Trophoblast cell (in vitro differentiated cells and primary cell): ENCODE measurements at regions not wholly inside any gene's neighbourhood (a gene's known extent, or its start where the extent isn't known, plus 50 kb on each side); places are given as distances from the start of the nearest gene placed in this dataset.

ENCODE experiments used
- DNase-seq, 2 donors: peaks; one replicate each; pipeline ENCODE4 v3.0.0-alpha.2; 2016
- H2AFZ ChIP-seq: 2 replicates; pipeline ENCODE4 v1.6.1; 2013; ENCODE audit warnings: low read length, moderate library complexity, mild to moderate bottlenecking; ENCODE audit not compliant: insufficient read depth, poor library complexity
- H2AK5ac ChIP-seq: 2 replicates; pipeline ENCODE4 v1.6.1; 2013; ENCODE audit warnings: mild to moderate bottlenecking, low read length
- H2BK120ac ChIP-seq: 2 replicates; pipeline ENCODE4 v1.6.1; 2013; ENCODE audit warnings: low read length, mild to moderate bottlenecking, moderate library complexity; ENCODE audit not compliant: insufficient read depth, poor library complexity
- H2BK12ac ChIP-seq: 2 replicates; pipeline ENCODE4 v1.6.1; 2013; ENCODE audit warnings: mild to moderate bottlenecking, low read length, moderate library complexity
- H2BK5ac ChIP-seq: 2 replicates; pipeline ENCODE4 v1.6.1; 2013; ENCODE audit warnings: low read length, low read depth, moderate library complexity, mild to moderate bottlenecking; ENCODE audit not compliant: poor library complexity
- H3K14ac ChIP-seq: 2 replicates; pipeline ENCODE4 v1.6.1; 2013; ENCODE audit warnings: mild to moderate bottlenecking, low read length
- H3K18ac ChIP-seq: 2 replicates; pipeline ENCODE4 v1.6.1; 2013; ENCODE audit warnings: mild to moderate bottlenecking, low read length
- H3K23ac ChIP-seq: 2 replicates; pipeline ENCODE4 v1.6.1; 2013; ENCODE audit warnings: low read length
- H3K27ac ChIP-seq: 2 replicates; pipeline ENCODE4 v1.5.1; 2013; ENCODE audit warnings: low read depth, mild to moderate bottlenecking, inconsistent platforms, low read length, moderate library complexity
- H3K27me3 ChIP-seq: 2 replicates; pipeline ENCODE4 v1.6.1; 2013; ENCODE audit warnings: inconsistent platforms, mild to moderate bottlenecking, low read length, moderate library complexity; ENCODE audit not compliant: insufficient read depth
- H3K36me3 ChIP-seq, 2 experiments: 1 replicate in 1 of 2; 2 replicates in 1 of 2; pipeline ENCODE4 v1.6.1; 2013; ENCODE audit warnings: low read length in 2 of 2, mild to moderate bottlenecking in 2 of 2, moderate library complexity in 1 of 2; ENCODE audit not compliant: insufficient read depth in 2 of 2, control insufficient read depth in 1 of 2
- H3K4ac ChIP-seq: 2 replicates; pipeline ENCODE4 v1.6.1; 2013; ENCODE audit warnings: low read depth, mild to moderate bottlenecking, low read length, moderate library complexity
- H3K4me1 ChIP-seq, 2 experiments: 1 replicate in 1 of 2; 2 replicates in 1 of 2; pipeline ENCODE4 v1.6.1; 2013; ENCODE audit warnings: low read length in 2 of 2, mild to moderate bottlenecking in 2 of 2, moderate library complexity in 1 of 2; ENCODE audit not compliant: insufficient read depth in 2 of 2, control insufficient read depth in 1 of 2
- H3K4me2 ChIP-seq: 2 replicates; pipeline ENCODE4 v1.6.1; 2013; ENCODE audit warnings: inconsistent platforms, mild to moderate bottlenecking, low read length, moderate library complexity
- H3K4me3 ChIP-seq: 2 replicates; pipeline ENCODE4 v1.5.1; 2013; ENCODE audit warnings: mild to moderate bottlenecking, low read depth, low read length, inconsistent platforms
- H3K79me1 ChIP-seq: one replicate; pipeline ENCODE4 v1.6.1; 2013; ENCODE audit warnings: low read length
- H3K79me2 ChIP-seq: 2 replicates; pipeline ENCODE4 v1.6.1; 2013; ENCODE audit warnings: low read length, mild to moderate bottlenecking; ENCODE audit not compliant: control insufficient read depth, insufficient read depth, poor library complexity
- H3K9ac ChIP-seq: 2 replicates; pipeline ENCODE4 v1.6.1; 2013; ENCODE audit warnings: mild to moderate bottlenecking, low read length
- H3K9me3 ChIP-seq: 2 replicates; pipeline ENCODE4 v1.6.1; 2013; ENCODE audit warnings: low read depth, mild to moderate bottlenecking, control low read depth, inconsistent platforms, low read length; ENCODE audit not compliant: insufficient read depth
- H4K12ac ChIP-seq: 2 replicates; pipeline ENCODE4 v1.6.1; 2013; ENCODE audit warnings: low read depth, mild to moderate bottlenecking, low read length, moderate library complexity
- H4K8ac ChIP-seq: 2 replicates; pipeline ENCODE4 v1.6.1; 2013; ENCODE audit warnings: low read depth, mild to moderate bottlenecking, low read length, moderate library complexity
- H4K91ac ChIP-seq: one replicate; pipeline ENCODE4 v1.6.1; 2013; ENCODE audit warnings: low read depth, mild to moderate bottlenecking, low read length, moderate library complexity
- WGBS: extraction: QIAGEN DNeasy Blood & Tissue Kit; methylation state at CpG from one replicate; pipeline ENCODE4 v1.1.7; 2013; ENCODE audit warnings: missing lambda C conversion rate; ENCODE audit not compliant: insufficient read length, insufficient coverage; ENCODE audit errors: extremely low coverage; 5-methylcytosine and 5-hydroxymethylcytosine counted together

- no peak overlapping the region for H2BK12ac ChIP-seq
- no CpG with 5 or more reads among the region's 4 CpGs for WGBS
- H2BK5ac ChIP-seq, result no peak overlapping the region
- no peak overlapping the region for H3K4me2 ChIP-seq
- H3K23ac ChIP-seq, result no peak overlapping the region
- H3K9me3 ChIP-seq, result no peaks in the 10 kb centered on the region
- no peaks in the 10 kb centered on the region for H3K79me1 ChIP-seq
- H3K14ac ChIP-seq, result no peak overlapping the region
- no peak overlapping the region for H4K91ac ChIP-seq
- no peak overlapping the region for H2AFZ ChIP-seq
- H3K4me3 ChIP-seq, result no peak overlapping the region
- H3K4ac ChIP-seq, result no peak overlapping the region
- no peaks in the 10 kb centered on the region for H3K79me2 ChIP-seq
- H2BK120ac ChIP-seq, result no peak overlapping the region
- no peaks in the 10 kb centered on the region for H3K36me3 ChIP-seq
- H3K27ac ChIP-seq, result no peak overlapping the region
- H3K9ac ChIP-seq, result no peak overlapping the region
- no peaks in the 10 kb centered on the region for H3K4me1 ChIP-seq
- no peaks in the 10 kb centered on the region for H3K27me3 ChIP-seq
- H3K18ac ChIP-seq, result no peak overlapping the region
- no peak overlapping the region for H4K12ac ChIP-seq
- no peak overlapping the region for H4K8ac ChIP-seq
- no peak overlapping the region for H2AK5ac ChIP-seq
- peak; percentile 85 to 95 for DNase-seq
Observed at GRCh38 chr13:73261739-73262216, 203.0 kb downstream of the KLF5 start.

GRCh38 chr13:73259061-73260017, 200.5 kb downstream of the KLF5 start:
- WGBS, result no CpG with 5 or more reads among the region's 14 CpGs
- Histone ChIP-seq H2BK12ac (no peak overlapping the region), H2AFZ (no peak overlapping the region), H3K4me3 (no peak overlapping the region), H2BK5ac (no peak overlapping the region), H3K79me1 (peaks cover 2% of the 10 kb centered on the region), H3K18ac (no peak overlapping the region), H4K12ac (no peak overlapping the region), H3K27ac (no peak overlapping the region), H4K91ac (no peak overlapping the region), H3K4me1 (no peaks in the 10 kb centered on the region), H3K36me3 (no peaks in the 10 kb centered on the region), H3K9me3 (no peaks in the 10 kb centered on the region), H3K23ac (no peak overlapping the region), H2BK120ac (no peak overlapping the region), H3K4me2 (no peak overlapping the region), H3K79me2 (no peaks in the 10 kb centered on the region), H3K27me3 (no peaks in the 10 kb centered on the region), H3K9ac (no peak overlapping the region), H4K8ac (no peak overlapping the region), H3K14ac (no peak overlapping the region), H2AK5ac (no peak overlapping the region), H3K4ac (no peak overlapping the region)
- DNase-seq, result no peak

GRCh38 chr13:73258406-73258805, 199.6 kb downstream of the KLF5 start:
- H3K4ac ChIP-seq, result no peak overlapping the region
- no peak overlapping the region for H2AFZ ChIP-seq
- no peaks in the 10 kb centered on the region for H3K4me1 ChIP-seq
- H2BK12ac ChIP-seq, result no peak overlapping the region
- no peaks in the 10 kb centered on the region for H3K27me3 ChIP-seq
- no peak overlapping the region for H3K4me2 ChIP-seq
- H3K14ac ChIP-seq, result no peak overlapping the region
- no peak overlapping the region for H3K9ac ChIP-seq
- H2BK120ac ChIP-seq, result no peak overlapping the region
- H3K4me3 ChIP-seq, result no peak overlapping the region
- H2BK5ac ChIP-seq, result no peak overlapping the region
- H3K79me1 ChIP-seq, result peaks cover 2% of the 10 kb centered on the region
- H4K8ac ChIP-seq, result no peak overlapping the region
- H3K18ac ChIP-seq, result no peak overlapping the region
- no peaks in the 10 kb centered on the region for H3K79me2 ChIP-seq
- H4K91ac ChIP-seq, result no peak overlapping the region
- H3K9me3 ChIP-seq, result no peaks in the 10 kb centered on the region
- no CpG with 5 or more reads among the region's 4 CpGs for WGBS
- H2AK5ac ChIP-seq, result no peak overlapping the region
- H3K36me3 ChIP-seq, result no peaks in the 10 kb centered on the region
- no peak for DNase-seq
- no peak overlapping the region for H4K12ac ChIP-seq
- no peak overlapping the region for H3K27ac ChIP-seq
- no peak overlapping the region for H3K23ac ChIP-seq

DNA sequence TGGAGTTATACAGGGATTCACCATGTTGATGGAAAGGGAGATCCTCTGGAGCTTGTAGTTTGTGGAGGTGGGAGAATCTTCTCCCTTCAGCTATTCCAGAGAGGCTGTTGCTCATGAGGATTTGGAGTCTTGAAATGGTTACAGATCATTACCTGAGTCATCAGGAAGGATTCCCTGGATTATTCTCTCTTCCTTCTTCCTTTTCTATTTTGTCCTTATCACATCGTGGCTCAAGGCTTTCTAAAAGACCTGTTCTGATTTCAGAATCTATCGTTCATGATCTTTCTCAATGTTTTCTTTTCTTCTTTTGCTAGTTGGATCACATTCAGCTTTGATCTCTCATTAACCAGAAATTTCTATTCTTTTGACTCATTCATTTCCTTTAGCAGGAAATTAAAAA, 196.0 kb downstream of the KLF5 start:
- Histone ChIP-seq H3K9me3 (no peaks in the 10 kb centered on the region), H2AFZ (no peak overlapping the region), H3K79me1 (peaks cover 2% of the 10 kb centered on the region), H3K36me3 (no peaks in the 10 kb centered on the region), H3K27ac (no peak overlapping the region), H4K8ac (no peak overlapping the region), H2BK120ac (no peak overlapping the region), H2AK5ac (no peak overlapping the region), H3K4ac (no peak overlapping the region), H2BK5ac (no peak overlapping the region), H3K18ac (no peak overlapping the region), H3K4me3 (no peak overlapping the region), H3K4me2 (no peak overlapping the region), H3K4me1 (no peaks in the 10 kb centered on the region), H4K91ac (no peak overlapping the region), H3K14ac (no peak overlapping the region), H3K79me2 (no peaks in the 10 kb centered on the region), H3K27me3 (no peaks in the 10 kb centered on the region), H3K9ac (no peak overlapping the region), H2BK12ac (no peak overlapping the region), H3K23ac (no peak overlapping the region), H4K12ac (no peak overlapping the region)
- no CpG with 5 or more reads among the region's 2 CpGs for WGBS
- peak in 1 of 2 donors; percentile 49 for DNase-seq
